SHP77 (cell line): ENCODE measurements at regions not wholly inside any gene's neighbourhood (a gene's known extent, or its start where the extent isn't known, plus 50 kb on each side); places are given as distances from the start of the nearest gene placed in this dataset.
"Not testable (repeated sequence)": the region's sequence is repeated elsewhere in the genome, so short reads cannot be mapped to it uniquely, and the experiment has no call there.

Experiments
- DNase-seq, 2 experiments: peaks; one replicate each; lab custom pipeline; 2025; lab: John Stamatoyannopoulos, UW

GRCh38 chr6:93675856-93676417 lies 256.6 kb upstream of the EPHA7 start:
- DNase-seq, result no peak

- no peak for DNase-seq
These were observed 243.8 kb upstream of the EPHA7 start for GRCh38 chr6:93663111-93663510.

- no peak for DNase-seq
These were observed 235.2 kb upstream of the EPHA7 start for GRCh38 chr6:93654548-93654947.

- DNase-seq, result peak; percentile 38 to 65
These were observed 225.3 kb upstream of the EPHA7 start for GRCh38 chr6:93644611-93645010.

GRCh38 chr6:93639126-93639525 lies 219.8 kb upstream of the EPHA7 start:
- no peak for DNase-seq

- not testable (repeated sequence) for DNase-seq
These were observed 217.8 kb upstream of the EPHA7 start for GRCh38 chr6:93636987-93637664.

GRCh38 chr6:93624408-93624807 lies 205.0 kb upstream of the EPHA7 start:
- no peak for DNase-seq

GRCh38 chr6:93621442-93621841 lies 202.1 kb upstream of the EPHA7 start:
- DNase-seq, result no peak

GRCh38 chr6:93604951-93605350 lies 185.6 kb upstream of the EPHA7 start:
- DNase-seq, result no peak

- no peak for DNase-seq
These were observed 173.1 kb upstream of the EPHA7 start for GRCh38 chr6:93592417-93592816.

- no peak for DNase-seq
These were observed 166.9 kb upstream of the EPHA7 start for GRCh38 chr6:93586306-93586705.

GRCh38 chr6:93584300-93584699 lies 164.9 kb upstream of the EPHA7 start:
- DNase-seq, result no peak

GRCh38 chr6:93581371-93581770 lies 162.0 kb upstream of the EPHA7 start:
- peak; percentile 89 to 91 for DNase-seq

GRCh38 chr6:93580446-93580845 lies 161.1 kb upstream of the EPHA7 start:
- peak in 1 of 2 experiments; percentile 22 for DNase-seq

GRCh38 chr6:93575495-93576267 lies 156.3 kb upstream of the EPHA7 start:
- DNase-seq, result no peak

GRCh38 chr6:93574299-93574698 lies 154.9 kb upstream of the EPHA7 start:
- DNase-seq, result no peak

- no peak for DNase-seq
These were observed 152.0 kb upstream of the EPHA7 start for GRCh38 chr6:93571346-93571745.

- DNase-seq, result no peak
These were observed 148.8 kb upstream of the EPHA7 start for GRCh38 chr6:93568169-93568568.

GRCh38 chr6:93567164-93567563 lies 147.8 kb upstream of the EPHA7 start:
- DNase-seq, result peak; percentile 24 to 41

- no peak for DNase-seq
These were observed 146.9 kb upstream of the EPHA7 start for GRCh38 chr6:93566285-93566684.

GRCh38 chr6:93562582-93562981 lies 143.2 kb upstream of the EPHA7 start:
- DNase-seq, result no peak

- no peak for DNase-seq
These were observed 135.9 kb upstream of the EPHA7 start for GRCh38 chr6:93555292-93555691.

- no peak for DNase-seq
These were observed 134.7 kb upstream of the EPHA7 start for GRCh38 chr6:93554018-93554417.
